ENCODE measurements at regions not wholly inside any gene's neighbourhood (a gene's known extent, or its start where the extent isn't known, plus 50 kb on each side); places are given as distances from the start of the nearest gene placed in this dataset.
"Not testable (repeated sequence)": the region's sequence is repeated elsewhere in the genome, so short reads cannot be mapped to it uniquely, and the experiment has no call there.

DNA sequence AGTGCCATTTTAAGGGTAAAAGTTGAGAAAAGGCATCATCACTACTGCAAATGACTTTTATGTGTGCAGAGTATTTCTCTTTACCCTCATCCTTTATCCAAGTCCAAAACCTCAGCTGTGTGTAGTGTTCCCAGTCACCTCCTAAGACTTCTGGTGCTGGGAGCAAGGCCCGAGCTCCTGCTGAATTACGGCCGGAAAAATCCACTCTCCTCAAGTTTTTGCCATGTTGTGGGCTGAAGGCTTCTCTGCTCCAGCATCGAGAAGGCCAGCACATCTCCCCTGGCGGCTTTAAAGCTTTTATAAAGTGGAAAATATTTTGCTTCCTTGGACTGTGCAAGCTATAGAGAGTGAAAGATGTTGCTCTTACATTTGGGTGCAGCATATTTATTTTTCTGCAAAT, 153.2 kb upstream of the THBS2 start:
- DNase-seq (ENCODE audit: low read depth), result no peak

DNA sequence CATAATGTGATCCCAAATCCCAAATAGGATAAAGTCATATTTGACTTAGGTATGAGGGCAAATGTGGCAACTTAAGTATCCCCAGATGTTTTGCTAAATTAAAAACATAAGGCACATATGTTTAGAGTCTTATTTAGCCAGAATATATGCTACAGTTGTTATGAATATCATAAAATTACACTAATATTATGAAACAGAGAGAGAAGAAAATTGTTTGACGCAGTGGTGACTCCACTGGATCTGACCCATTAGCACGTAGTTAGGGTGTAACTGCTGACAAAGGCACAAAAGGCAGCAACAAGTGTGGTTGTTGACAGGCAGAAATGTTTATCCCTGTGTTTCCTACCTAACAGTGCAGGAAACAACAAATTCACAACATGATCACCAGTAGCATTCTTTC, 152.4 kb upstream of the THBS2 start:
- no peak for DNase-seq (ENCODE audit: low read depth)

DNA sequence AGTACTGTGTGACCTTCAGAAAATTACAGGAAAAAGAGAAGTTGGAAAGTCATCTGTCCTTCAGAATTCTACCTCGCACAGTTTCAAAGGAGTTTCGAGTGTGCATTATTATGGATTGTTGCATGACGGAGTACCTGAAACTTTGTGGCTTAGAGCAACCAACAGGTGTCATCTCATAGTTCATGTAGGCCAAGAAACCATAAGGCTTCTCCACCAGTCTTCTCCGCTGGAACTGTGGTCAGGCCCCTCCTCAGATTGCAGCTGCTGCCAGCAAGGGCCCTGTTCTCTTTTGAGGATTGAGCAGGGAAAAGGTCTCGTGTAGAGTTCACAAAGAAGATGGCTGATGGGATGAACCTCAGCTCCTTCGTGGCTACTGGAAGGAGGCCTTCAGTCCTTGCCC, 151.2 kb upstream of the THBS2 start:
- DNase-seq (ENCODE audit: low read depth), result no peak

GRCh38 chr6:169398342-169399105, 144.9 kb upstream of the THBS2 start:
- no peak for DNase-seq (ENCODE audit: low read depth)

GRCh38 chr6:169397684-169398083, 144.0 kb upstream of the THBS2 start:
- no peak for DNase-seq (ENCODE audit: low read depth)

- DNase-seq (ENCODE audit: low read depth), result no peak
Observed at GRCh38 chr6:169396554-169397163, 143.0 kb upstream of the THBS2 start.

DNA sequence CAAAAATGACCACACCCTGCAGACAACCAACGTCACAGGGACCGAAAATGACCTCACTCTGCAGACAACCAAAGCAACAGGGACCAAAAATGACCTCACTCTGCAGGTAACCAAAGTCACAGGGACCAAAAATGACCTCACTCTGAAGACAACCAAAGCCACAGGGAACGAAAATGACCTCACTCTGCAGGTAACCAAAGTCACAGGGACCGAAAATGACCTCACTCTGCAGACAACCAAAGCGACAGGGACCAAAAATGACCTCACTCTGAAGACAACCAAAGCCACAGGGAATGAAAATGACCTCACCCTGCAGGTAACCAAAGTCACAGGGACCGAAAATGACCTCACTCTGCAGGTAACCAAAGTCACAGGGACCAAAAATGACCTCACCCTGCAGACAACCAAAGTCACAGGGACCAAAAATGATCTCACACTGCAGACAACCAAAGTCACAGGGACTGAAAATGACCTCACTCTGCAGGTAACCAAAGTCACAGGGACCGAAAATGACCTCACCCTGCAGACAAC, 142.4 kb upstream of the THBS2 start:
- not testable (repeated sequence) for DNase-seq (ENCODE audit: low read depth)

DNA sequence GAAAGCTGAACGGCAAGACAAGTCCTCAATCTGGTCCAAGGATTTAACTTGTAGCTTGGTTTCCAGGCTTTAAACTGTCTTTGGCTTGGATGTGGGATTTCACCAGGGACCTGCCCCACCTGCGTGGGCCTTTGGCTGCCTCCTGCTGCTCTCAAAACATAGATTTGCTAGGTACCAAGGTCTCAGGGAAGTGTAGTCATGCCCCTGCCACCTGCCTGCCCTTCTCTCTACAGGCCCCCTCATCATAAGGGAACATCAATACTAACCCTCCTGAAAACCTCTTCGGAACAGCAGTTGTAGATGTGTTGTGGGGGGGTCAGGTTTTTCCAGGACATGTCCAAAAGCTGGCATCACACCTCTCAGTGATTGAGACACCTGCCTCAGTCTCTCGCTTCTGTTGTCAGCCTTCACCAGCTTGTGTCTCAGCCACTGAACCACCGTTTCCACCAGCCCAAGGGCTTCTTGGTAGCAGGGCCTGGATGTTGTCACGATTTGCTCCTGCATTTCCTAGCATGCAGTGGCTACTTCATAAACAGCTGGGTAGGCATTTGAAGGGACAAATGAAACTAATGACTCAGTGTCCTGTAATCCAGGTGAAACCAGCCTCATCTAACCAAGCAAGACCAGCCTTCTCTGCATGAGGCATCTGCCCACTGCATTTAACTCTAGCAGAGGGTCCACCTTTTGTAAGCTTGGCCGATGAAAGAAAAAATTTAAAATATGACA, 141.6 kb upstream of the THBS2 start:
- DNase-seq (ENCODE audit: low read depth), result peak; percentile 5

- DNase-seq (ENCODE audit: low read depth), result no peak
Observed at GRCh38 chr6:169393753-169394152, 140.1 kb upstream of the THBS2 start.

- DNase-seq (ENCODE audit: low read depth), result no peak
Observed at GRCh38 chr6:169391473-169392071, 137.9 kb upstream of the THBS2 start.

DNA sequence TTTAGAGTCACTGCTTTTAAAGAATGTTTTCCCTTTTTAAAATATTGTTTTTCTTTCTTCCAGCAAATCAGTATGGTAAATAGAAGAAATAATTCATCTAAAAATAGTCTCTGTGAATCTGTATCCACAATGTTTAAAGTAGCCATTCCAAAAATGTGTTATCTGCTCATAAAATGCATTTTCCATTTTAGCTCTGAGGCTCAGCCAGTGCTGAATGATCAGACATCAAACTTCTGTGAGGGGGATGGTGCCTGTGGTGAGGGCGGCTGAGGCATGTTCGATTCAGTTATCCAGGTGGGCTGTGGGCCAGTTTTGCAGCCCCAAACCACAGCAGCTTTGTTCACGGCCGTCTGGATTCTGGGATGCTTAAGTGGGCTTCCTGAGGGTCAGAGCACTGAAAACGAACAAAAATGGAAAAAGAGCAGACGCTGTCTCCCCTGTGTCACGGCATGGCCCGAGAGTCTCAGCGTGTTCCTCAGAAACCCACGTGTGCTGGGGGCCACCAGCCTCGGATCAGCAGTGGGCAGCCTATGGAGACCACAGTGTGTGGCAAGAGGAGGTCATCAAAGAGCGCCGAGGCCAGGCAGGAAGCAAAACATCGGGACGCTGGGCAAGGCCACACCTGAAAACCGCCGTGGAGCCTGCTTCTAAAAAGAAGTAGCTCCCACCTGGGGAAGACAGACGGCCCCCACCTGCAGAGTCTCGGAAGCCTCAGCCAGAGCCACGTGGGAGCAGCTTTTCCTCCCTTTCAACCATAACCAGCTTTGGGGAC, 134.9 kb upstream of the THBS2 start:
- DNase-seq (ENCODE audit: low read depth), result no peak

GRCh38 chr6:169387809-169388383, 134.2 kb upstream of the THBS2 start:
- DNase-seq (ENCODE audit: low read depth), result no peak

GRCh38 chr6:169386411-169387057, 132.9 kb upstream of the THBS2 start:
- DNase-seq (ENCODE audit: low read depth), result no peak

DNA sequence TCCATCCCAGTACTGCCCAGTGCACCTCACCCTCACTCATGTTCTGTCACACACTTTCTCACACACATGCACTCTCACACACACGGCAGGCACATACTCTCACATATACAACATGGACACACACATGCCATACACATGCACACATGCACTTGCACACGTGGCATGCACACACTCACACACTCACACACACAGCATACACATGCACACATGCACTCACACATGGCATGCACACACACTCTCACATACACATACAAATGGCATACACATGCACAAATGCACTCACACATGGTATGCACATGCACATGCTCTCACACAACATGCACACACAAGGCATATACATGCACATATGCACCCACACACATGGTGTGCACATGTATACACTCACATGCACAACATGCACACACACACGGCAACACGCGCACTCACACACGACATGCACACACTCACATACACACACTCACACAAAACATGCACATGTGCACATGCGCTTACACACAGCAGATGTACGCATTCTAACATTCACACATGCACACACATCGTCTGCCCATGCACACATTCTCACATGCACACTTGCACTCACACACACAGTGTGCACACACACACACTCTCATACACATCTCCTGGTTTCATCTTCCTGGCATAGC, 131.7 kb upstream of the THBS2 start:
- no peak for DNase-seq (ENCODE audit: low read depth)

GRCh38 chr6:169384291-169384690, 130.6 kb upstream of the THBS2 start:
- DNase-seq (ENCODE audit: low read depth), result no peak

GRCh38 chr6:169383265-169383664, 129.6 kb upstream of the THBS2 start:
- DNase-seq (ENCODE audit: low read depth), result no peak

DNA sequence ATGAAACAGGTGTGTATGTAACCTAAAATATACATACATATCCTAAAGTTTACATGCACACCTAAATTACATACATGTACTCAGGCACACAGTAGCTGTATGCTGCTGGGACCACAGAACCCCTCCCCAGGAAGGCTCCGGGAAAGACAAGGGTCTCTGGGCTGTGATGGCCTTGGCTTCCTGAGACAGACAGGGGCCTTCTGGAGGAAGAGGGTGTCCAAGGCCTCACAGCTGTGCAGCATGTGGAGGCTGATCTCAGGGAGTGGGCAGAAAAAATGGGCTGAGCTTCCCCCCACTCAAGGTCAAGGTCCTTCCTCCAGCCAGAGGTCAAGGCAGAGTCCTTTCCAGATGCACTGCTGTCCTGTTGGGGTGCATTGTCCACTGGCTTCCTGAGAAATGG, 129.1 kb upstream of the THBS2 start:
- DNase-seq (ENCODE audit: low read depth), result no peak

DNA sequence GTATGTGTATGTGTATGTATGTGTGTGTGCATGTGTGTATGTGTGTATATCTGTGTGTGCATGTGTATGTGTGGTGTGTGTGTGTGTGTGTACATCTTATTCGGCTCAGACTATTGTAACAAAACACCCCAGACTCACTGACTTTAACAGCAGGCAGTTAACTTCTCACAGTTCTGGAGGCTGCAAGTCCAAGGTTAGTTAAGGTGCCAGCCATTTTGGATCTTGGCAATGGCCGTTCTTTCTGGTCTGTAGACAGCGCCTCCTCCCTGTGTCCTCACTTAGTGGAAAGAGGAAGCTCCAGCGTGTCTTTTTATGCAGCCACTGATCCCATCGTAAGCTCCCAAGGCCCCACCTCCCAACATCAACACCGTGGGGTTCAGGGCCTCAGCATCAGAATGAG, 128.3 kb upstream of the THBS2 start:
- no peak for DNase-seq (ENCODE audit: low read depth)

DNA sequence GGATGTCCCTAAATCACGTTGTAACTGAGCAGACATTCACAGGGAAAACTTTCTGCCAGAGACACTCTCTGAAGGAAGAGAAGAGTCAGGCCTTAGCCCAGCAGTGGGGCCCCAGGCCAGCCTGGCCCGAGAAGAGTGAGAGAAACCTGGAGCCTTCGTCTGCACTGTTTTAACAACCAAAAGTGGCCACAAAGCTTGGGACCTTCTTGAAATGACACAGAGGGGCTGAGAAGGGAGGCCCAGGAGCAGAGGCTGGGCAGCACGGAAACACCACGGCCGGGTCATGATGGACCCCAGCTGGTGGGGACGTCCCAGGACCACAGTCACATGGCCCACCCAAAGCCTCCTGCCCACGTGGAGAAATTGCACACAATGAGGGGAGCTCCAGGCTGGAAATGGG, 126.8 kb upstream of the THBS2 start:
- no peak for DNase-seq (ENCODE audit: low read depth)

GRCh38 chr6:169379495-169380070, 125.9 kb upstream of the THBS2 start:
- DNase-seq (ENCODE audit: low read depth), result no peak
